ENCODE measurements at regions not wholly inside any gene's neighbourhood (a gene's known extent, or its start where the extent isn't known, plus 50 kb on each side); places are given as distances from the start of the nearest gene placed in this dataset.
A peak's percentile ranks its signal among the peaks of the same experiment; 100 is the strongest.

DNA sequence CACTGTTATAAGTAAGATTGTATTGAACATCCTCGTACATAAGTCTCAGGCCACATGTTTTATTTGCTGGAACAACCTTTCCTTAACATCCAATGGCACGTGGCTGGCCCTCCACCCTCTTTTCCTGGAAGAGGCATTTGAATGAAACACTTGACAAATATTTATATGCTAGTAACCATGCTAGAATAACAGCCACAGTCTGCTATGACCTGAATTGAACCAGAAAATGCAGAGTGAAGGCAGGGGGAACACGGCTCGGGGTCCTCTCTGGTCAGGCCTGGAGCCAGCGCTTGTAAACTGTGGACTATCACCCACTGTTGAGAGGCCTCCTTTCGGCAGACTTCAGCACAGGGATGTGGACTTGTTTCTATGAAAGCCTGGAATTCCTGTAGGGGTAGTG lies 198.2 kb upstream of the COPS8 start:
- DNase-seq, result peak in 1 of 2 donors; percentile 42

DNA sequence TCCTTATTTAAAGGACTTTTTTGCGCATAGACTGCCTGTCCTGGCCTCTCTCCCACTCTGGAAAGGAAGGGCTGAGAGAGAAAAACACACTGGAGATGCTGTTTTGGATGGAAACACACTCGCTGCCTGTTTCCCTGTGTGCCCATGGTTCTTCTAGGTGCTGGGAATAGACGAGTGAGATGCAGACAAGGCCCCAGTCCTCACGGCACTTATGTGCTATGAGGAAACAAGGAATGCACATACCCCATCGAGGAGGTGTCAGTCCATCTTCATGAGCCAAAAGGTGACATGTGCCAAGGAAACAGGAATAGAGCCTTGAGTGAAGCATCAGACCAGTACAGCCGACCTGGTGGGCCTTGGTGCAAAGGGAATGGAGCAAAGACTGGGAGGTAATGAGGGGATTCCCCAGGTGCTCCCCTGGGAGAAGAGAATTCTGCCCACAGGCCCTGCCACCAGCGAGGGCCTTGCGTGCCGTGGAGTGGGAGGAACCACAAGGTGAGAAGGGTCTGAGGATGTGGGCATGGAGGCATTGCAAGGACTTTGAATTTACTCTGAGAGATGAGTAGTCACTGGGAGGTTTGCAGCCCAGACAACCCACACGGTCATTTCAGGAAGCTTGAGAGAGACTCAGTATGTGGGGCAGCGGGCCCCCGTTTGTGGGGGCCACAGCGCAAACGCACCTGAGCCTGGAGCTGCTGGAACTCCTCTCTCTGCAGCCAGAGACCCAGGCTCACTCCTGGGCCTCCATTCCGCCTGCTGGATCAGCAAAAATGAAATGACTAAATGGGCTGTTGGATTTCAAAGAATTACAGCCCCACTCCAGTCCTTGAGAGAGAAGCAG lies 197.5 kb upstream of the COPS8 start:
- WGBS, 3 donors, result 81 to 94% (median 85%) methylated on average over 15 of the region's 15 CpGs
- Histone ChIP-seq H3K36me3 (ENCODE audit: control insufficient read depth in 3 of 3, insufficient read depth in 2 of 3, low read depth in 1 of 3, low read length in 3 of 3) (no peaks in the 10 kb centered on the region), H3K4me3 (ENCODE audit: low read depth in 1 of 3, low read length in 3 of 3) (no peak overlapping the region), H3K4me1 (ENCODE audit: control insufficient read depth in 3 of 3, insufficient read depth in 2 of 3, low read depth in 1 of 3, low read length in 2 of 3) (peaks cover 0 to 21% (median 3%) of the 10 kb centered on the region in 3 donors), H3K27me3 (ENCODE audit: control insufficient read depth in 3 of 3, insufficient read depth in 3 of 3, low read length in 3 of 3) (no peaks in the 10 kb centered on the region), H3K27ac (ENCODE audit: low read depth in 1 of 3, low read length in 2 of 3) (peak overlapping the region; percentile 63 to 74 (median 65)), H3K9me3 (ENCODE audit: control insufficient read depth in 2 of 2, insufficient read depth in 1 of 2, low read depth in 1 of 2, low read length in 1 of 2) (peaks cover 0 to 4% of the 10 kb centered on the region in 2 donors)
- DNase-seq (no peak), FAIRE-seq (no peak)

More for the DNA sequence above, 198.2 kb upstream of the COPS8 start:
- FAIRE-seq, result no peak
- H3K36me3 ChIP-seq (ENCODE audit: control insufficient read depth in 3 of 3, insufficient read depth in 2 of 3, low read depth in 1 of 3, low read length in 3 of 3), result no peaks in the 10 kb centered on the region
- H3K27me3 ChIP-seq (ENCODE audit: control insufficient read depth in 3 of 3, insufficient read depth in 3 of 3, low read length in 3 of 3), result no peaks in the 10 kb centered on the region
- WGBS, 3 donors, result 60 to 87% (median 84%) methylated on average over 6 of the region's 6 CpGs
- H3K4me1 ChIP-seq (ENCODE audit: control insufficient read depth in 3 of 3, insufficient read depth in 2 of 3, low read depth in 1 of 3, low read length in 2 of 3), result peaks cover 0 to 21% (median 3%) of the 10 kb centered on the region in 3 donors
- peak overlapping the region in 2 of 3 donors; percentile 63 to 74 for H3K27ac ChIP-seq (ENCODE audit: low read depth in 1 of 3, low read length in 2 of 3)
- peaks cover 0 to 6% of the 10 kb centered on the region in 2 donors for H3K9me3 ChIP-seq (ENCODE audit: control insufficient read depth in 2 of 2, insufficient read depth in 1 of 2, low read depth in 1 of 2, low read length in 1 of 2)
- H3K4me3 ChIP-seq (ENCODE audit: low read depth in 1 of 3, low read length in 3 of 3), result no peak overlapping the region

DNA sequence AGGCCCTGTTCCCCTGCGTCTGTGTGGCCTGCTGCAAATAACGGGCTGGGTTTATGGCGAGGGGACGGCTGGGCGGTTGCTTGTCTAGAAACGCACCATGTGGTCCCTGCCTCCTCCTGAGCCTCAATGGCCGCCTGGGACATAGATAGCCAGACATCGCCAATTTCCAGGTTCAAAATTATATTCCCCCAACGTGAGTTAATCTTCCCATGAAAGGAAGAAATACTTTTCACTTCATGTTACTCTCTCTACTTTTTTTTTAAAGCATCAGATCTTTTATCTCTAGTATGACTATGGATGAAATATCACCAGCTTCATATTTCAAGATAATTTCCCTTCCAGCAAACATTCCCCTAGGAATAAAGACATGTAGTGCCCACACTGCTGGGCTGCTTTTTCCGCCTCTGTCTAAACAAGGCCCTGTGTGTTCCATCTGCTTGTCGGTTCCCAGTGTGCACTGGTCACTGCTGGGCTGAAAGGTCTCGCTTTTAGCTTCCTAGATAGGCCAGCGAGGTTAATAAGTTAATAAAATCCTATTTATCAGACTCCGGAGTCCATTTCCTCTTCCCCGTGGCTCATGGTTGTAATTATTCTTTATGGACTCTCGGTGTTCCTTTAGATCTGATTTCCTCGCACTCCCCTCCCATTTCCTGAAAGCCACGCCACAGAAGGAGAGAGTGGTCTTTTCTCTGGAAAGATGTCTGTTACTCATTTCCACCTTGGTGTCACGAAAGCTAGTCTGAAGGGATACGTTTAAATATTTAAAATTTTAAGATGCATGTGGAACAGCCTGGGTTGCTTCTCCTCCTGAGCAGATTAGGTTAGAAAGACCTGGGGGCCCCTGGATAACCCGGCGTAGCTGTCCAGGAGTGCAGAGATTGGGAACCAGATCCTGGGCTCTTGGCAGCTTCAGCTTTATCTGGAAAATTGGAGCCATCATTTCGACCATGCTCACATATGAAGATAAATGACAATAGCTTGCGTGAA lies 196.6 kb upstream of the COPS8 start:
- peak; percentile 63 to 86 for DNase-seq
- 40 to 59% (median 52%) methylated on average over 24 of the region's 24 CpGs for whole genome bisulfite sequencing, 3 donors
- no peak overlapping the region for H3K4me3 ChIP-seq (ENCODE audit: low read depth in 1 of 3, low read length in 3 of 3)
- H3K9me3 ChIP-seq (ENCODE audit: control insufficient read depth in 2 of 2, insufficient read depth in 1 of 2, low read depth in 1 of 2, low read length in 1 of 2), result peaks cover 0 to 4% of the 10 kb centered on the region in 2 donors
- FAIRE-seq, result no peak
- H3K36me3 ChIP-seq (ENCODE audit: control insufficient read depth in 3 of 3, insufficient read depth in 2 of 3, low read depth in 1 of 3, low read length in 3 of 3), result no peaks in the 10 kb centered on the region
- peaks cover 0 to 21% (median 3%) of the 10 kb centered on the region in 3 donors for H3K4me1 ChIP-seq (ENCODE audit: control insufficient read depth in 3 of 3, insufficient read depth in 2 of 3, low read depth in 1 of 3, low read length in 2 of 3)
- H3K27ac ChIP-seq (ENCODE audit: low read depth in 1 of 3, low read length in 2 of 3), result peak overlapping the region; percentile 18 to 74 (median 65)
- H3K27me3 ChIP-seq (ENCODE audit: control insufficient read depth in 3 of 3, insufficient read depth in 3 of 3, low read length in 3 of 3), result no peaks in the 10 kb centered on the region

DNA sequence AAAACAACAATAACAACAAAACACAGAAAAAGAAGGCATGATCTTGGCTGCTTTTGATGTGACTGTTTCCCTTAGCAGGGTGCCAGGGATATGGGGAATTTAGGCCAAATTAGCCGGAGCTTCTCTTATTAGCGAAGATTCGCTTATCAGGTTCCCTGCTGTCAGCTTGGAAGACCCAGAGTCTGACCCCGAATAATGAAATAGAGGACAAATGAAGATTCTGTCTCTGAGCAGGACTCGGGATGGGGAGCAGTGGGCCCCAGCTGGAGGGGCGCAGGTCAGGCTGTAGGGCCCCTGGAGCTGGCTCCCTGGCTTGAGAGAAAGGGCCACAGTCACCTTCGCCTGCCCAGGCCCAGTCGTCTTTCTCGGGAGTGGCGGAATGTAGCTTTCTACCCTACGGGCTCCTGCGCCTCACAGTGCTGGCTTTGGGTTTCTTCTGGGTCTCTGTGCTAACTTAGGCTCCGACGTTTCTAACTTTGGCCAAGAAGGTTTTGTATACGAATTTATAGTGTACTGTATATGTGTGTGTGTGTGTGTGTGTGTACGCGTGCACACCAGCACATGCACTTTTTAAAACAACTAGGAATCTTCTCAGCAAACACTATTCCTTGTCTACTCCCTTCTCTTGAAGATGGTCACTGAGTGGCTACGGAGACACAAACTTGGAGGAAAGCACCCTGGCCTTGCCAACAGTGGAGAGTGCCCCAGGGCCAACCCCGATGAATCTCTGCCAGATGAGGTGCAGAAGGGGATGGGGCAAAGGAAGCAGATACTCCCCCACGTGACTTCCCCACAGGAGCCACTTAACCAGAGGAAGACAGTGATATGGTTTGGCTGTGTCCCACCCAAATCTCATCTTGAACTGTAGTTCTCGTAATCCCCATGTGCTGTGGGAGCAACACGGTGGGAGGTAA lies 195.6 kb upstream of the COPS8 start:
- no peak for DNase-seq
- peaks cover 0 to 4% of the 10 kb centered on the region in 2 donors for H3K9me3 ChIP-seq (ENCODE audit: control insufficient read depth in 2 of 2, insufficient read depth in 1 of 2, low read depth in 1 of 2, low read length in 1 of 2)
- peaks cover 0 to 24% (median 3%) of the 10 kb centered on the region in 3 donors for H3K4me1 ChIP-seq (ENCODE audit: control insufficient read depth in 3 of 3, insufficient read depth in 2 of 3, low read depth in 1 of 3, low read length in 2 of 3)
- WGBS, 3 donors, result 90 to 93% (median 93%) methylated on average over 22 of the region's 22 CpGs
- no peaks in the 10 kb centered on the region for H3K36me3 ChIP-seq (ENCODE audit: control insufficient read depth in 3 of 3, insufficient read depth in 2 of 3, low read depth in 1 of 3, low read length in 3 of 3)
- peak overlapping the region in 1 of 3 donors; percentile 18 for H3K27ac ChIP-seq (ENCODE audit: low read depth in 1 of 3, low read length in 2 of 3)
- FAIRE-seq, result no peak
- H3K4me3 ChIP-seq (ENCODE audit: low read depth in 1 of 3, low read length in 3 of 3), result no peak overlapping the region
- H3K27me3 ChIP-seq (ENCODE audit: control insufficient read depth in 3 of 3, insufficient read depth in 3 of 3, low read length in 3 of 3), result no peaks in the 10 kb centered on the region

DNA sequence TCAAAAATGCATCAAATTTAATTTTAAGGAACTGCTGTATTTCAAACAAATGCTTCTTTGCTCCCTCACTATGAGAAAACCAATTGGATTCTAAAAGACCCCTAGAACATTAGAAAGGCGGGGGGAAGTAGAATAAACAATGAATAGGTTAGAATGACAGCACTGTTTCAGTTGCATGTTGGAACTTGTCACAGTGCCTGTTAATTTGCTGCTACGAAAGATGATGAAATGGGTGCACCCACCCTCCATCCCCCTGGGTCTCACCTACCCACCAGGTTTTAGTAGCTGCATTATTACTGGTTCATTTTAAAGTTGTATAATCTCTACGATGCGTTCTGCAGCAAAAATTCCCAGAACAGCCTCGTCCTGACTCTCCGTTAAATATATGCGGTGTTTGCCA lies 193.0 kb upstream of the COPS8 start:
- peaks cover 3 to 22% (median 3%) of the 10 kb centered on the region in 3 donors for H3K4me1 ChIP-seq (ENCODE audit: control insufficient read depth in 3 of 3, insufficient read depth in 2 of 3, low read depth in 1 of 3, low read length in 2 of 3)
- no peak for DNase-seq
- no peak overlapping the region for H3K4me3 ChIP-seq (ENCODE audit: low read depth in 1 of 3, low read length in 3 of 3)
- no peak overlapping the region for H3K27ac ChIP-seq (ENCODE audit: low read depth in 1 of 3, low read length in 2 of 3)
- FAIRE-seq, result no peak
- no peaks in the 10 kb centered on the region for H3K27me3 ChIP-seq (ENCODE audit: control insufficient read depth in 3 of 3, insufficient read depth in 3 of 3, low read length in 3 of 3)
- H3K9me3 ChIP-seq (ENCODE audit: control insufficient read depth in 2 of 2, insufficient read depth in 1 of 2, low read depth in 1 of 2, low read length in 1 of 2), result no peaks in the 10 kb centered on the region
- H3K36me3 ChIP-seq (ENCODE audit: control insufficient read depth in 3 of 3, insufficient read depth in 2 of 3, low read depth in 1 of 3, low read length in 3 of 3), result no peaks in the 10 kb centered on the region
- WGBS, 3 donors, result 77 to 80% (median 77%) methylated on average over 7 of the region's 7 CpGs

DNA sequence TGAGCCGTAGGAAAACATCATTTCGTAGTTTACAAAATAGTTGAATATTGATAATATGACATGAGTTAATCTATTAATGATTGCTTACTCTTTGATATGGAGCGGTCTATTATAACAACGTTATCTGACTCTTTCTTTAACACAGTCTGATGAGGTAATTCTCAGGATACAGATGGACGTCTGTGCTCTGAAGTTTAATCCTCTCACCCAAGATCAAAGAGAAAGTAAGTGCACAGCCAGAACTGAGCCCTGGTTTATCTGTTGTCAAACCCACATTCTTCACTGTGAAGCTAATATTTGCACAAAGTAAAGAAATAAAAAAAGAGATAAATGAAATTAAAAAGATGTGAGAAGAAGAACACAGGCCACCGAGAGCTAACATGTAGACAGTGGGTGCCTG lies 190.9 kb upstream of the COPS8 start:
- Histone ChIP-seq H3K27ac (ENCODE audit: low read depth in 1 of 3, low read length in 2 of 3) (peak overlapping the region in 1 of 3 donors; percentile 20), H3K4me1 (ENCODE audit: control insufficient read depth in 3 of 3, insufficient read depth in 2 of 3, low read depth in 1 of 3, low read length in 2 of 3) (peaks cover 0 to 5% (median 3%) of the 10 kb centered on the region in 3 donors), H3K27me3 (ENCODE audit: control insufficient read depth in 3 of 3, insufficient read depth in 3 of 3, low read length in 3 of 3) (no peaks in the 10 kb centered on the region), H3K36me3 (ENCODE audit: control insufficient read depth in 3 of 3, insufficient read depth in 2 of 3, low read depth in 1 of 3, low read length in 3 of 3) (no peaks in the 10 kb centered on the region), H3K4me3 (ENCODE audit: low read depth in 1 of 3, low read length in 3 of 3) (no peak overlapping the region), H3K9me3 (ENCODE audit: control insufficient read depth in 2 of 2, insufficient read depth in 1 of 2, low read depth in 1 of 2, low read length in 1 of 2) (no peaks in the 10 kb centered on the region)
- DNase-seq, result peak; percentile 35 to 61
- WGBS, 3 donors, result 15 to 60% (median 23%) methylated on average over 6 of the region's 6 CpGs
- FAIRE-seq, result no peak

DNA sequence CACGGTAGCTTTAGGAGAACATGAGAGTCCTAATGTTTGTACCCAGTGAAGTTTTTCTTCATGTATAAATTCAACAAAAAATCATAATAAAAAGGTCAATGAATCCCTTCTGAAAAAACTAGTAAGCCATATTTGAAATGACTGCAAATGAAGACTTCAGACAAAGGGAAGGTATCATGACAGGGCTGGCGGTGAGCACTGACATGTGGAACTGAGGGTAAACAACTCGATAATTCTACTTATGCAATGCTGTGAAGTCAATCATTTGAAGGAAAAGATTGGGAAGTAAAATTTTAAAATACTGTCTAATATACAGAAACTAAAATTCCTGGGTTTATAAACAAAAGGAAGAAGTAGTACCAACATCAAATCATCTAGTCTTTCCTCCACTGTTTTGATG lies 190.2 kb upstream of the COPS8 start:
- Histone ChIP-seq H3K4me3 (ENCODE audit: low read depth in 1 of 3, low read length in 3 of 3) (no peak overlapping the region), H3K36me3 (ENCODE audit: control insufficient read depth in 3 of 3, insufficient read depth in 2 of 3, low read depth in 1 of 3, low read length in 3 of 3) (no peaks in the 10 kb centered on the region), H3K27me3 (ENCODE audit: control insufficient read depth in 3 of 3, insufficient read depth in 3 of 3, low read length in 3 of 3) (no peaks in the 10 kb centered on the region), H3K4me1 (ENCODE audit: control insufficient read depth in 3 of 3, insufficient read depth in 2 of 3, low read depth in 1 of 3, low read length in 2 of 3) (peaks cover 0 to 5% (median 3%) of the 10 kb centered on the region in 3 donors), H3K27ac (ENCODE audit: low read depth in 1 of 3, low read length in 2 of 3) (no peak overlapping the region), H3K9me3 (ENCODE audit: control insufficient read depth in 2 of 2, insufficient read depth in 1 of 2, low read depth in 1 of 2, low read length in 1 of 2) (no peaks in the 10 kb centered on the region)
- FAIRE-seq (no peak), DNase-seq (no peak)
- 67 to 82% (median 68%) methylated on average over 3 of the region's 3 CpGs for WGBS, 3 donors

Data from small intestine (tissue), 7 donors.